Heart left ventricle (tissue), 13 donors: ENCODE measurements at regions not wholly inside any gene's neighbourhood (a gene's known extent, or its start where the extent isn't known, plus 50 kb on each side); places are given as distances from the start of the nearest gene placed in this dataset.

Experiments used
- POLR2A ChIP-seq, 2 donors: fragments of 450-650 bp; IDR thresholded peaks; one replicate each; pipeline ENCODE4 v1.6.1; 2017; ENCODE audit warnings: antibody characterized with exemption in 2 of 2, mild to moderate bottlenecking in 2 of 2, moderate library complexity in 2 of 2
- TF ChIP-seq, protein P1 (sequence below), 12 donors: fragments of 200-600 bp; sonication (generic) in 4 of 12; IDR thresholded peaks; one replicate each; pipeline versions ENCODE4 v1.5.0 to v1.8.0; 2018 to 2022; ENCODE audit warnings: antibody characterized with exemption in 12 of 12, mild to moderate bottlenecking in 5 of 12
- donor health status: ischemic (EF 13 %, LVEDD 7.1; RV severe dilation, severe dysfunction).
- donor health status: DM: no; HTN: yes; CAD: no.
- donor health status: DM: no; HTN: no; CAD: no.
- donor health status: ischemic (EF 25% LVEDD 6.9; RV normal size, moderate dysfunction).
- donor health status: ischemic (EF 25% LVEDD 5.7; RV mildly dilated, moderate dysfunction).
- donor health status: ischemic (EF 35%, LVEDD 5.7; RV mildly dilated, moderate dysfunction).
- donor health status: nonischemic (EF 11% LVEDD 7.7; RV severe dilation, severe dysfunction).
- donor health status: DM: yes; HTN: yes; CAD: no.
- donor health status: PGD.
- donor health status: ischemic (EF 29% LVEDD 5.4; RV normal size, mild dysfunction).
- donor health status: nonischemic (EF 23%, LVEDD 6.1; RV moderate dilation, normal function).

DNA sequence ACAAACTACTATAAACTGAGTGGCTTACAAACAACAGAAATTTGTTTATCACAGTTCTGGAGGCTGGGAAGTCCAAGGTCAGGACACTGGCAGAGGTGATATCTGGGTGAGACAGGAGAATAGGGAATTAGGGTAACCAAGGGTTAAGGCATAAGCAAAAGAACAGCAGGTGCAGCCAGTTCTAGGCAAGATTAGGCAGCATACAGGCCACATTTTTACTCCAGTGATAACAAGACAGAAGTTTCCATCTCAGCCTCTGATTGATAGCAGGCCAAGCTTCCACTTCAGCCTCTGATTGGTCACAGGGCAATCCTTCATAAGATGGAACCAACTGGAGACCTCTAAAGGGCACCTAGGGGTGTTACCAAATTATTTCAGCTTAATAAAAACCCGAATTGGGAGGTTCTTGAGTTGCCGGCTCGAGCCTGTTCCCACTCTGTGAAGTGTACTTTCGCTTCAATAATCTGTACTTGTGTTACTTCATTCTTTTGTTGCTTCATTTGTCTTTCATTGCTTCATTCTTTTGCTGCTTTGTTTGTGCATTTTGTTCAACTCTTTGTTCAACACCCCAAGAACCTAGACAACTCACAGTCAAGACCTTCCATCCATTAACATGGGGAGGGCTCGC lies 185.6 kb downstream of the TOMM20 start:
- TF ChIP-seq, protein P1, sequence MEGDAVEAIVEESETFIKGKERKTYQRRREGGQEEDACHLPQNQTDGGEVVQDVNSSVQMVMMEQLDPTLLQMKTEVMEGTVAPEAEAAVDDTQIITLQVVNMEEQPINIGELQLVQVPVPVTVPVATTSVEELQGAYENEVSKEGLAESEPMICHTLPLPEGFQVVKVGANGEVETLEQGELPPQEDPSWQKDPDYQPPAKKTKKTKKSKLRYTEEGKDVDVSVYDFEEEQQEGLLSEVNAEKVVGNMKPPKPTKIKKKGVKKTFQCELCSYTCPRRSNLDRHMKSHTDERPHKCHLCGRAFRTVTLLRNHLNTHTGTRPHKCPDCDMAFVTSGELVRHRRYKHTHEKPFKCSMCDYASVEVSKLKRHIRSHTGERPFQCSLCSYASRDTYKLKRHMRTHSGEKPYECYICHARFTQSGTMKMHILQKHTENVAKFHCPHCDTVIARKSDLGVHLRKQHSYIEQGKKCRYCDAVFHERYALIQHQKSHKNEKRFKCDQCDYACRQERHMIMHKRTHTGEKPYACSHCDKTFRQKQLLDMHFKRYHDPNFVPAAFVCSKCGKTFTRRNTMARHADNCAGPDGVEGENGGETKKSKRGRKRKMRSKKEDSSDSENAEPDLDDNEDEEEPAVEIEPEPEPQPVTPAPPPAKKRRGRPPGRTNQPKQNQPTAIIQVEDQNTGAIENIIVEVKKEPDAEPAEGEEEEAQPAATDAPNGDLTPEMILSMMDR (IDR thresholded peaks at IDR 0.05) = no peak
- no peak for TF ChIP-seq POLR2A (IDR thresholded peaks at IDR 0.05)
